ENCODE measurements at regions not wholly inside any gene's neighbourhood (a gene's known extent, or its start where the extent isn't known, plus 50 kb on each side); places are given as distances from the start of the nearest gene placed in this dataset.

- TF ChIP-seq CTCF (conservative IDR thresholded peaks at IDR 0.05; ENCODE audit: low read depth, low read length) (no peak), MAFK (IDR thresholded peaks at IDR 0.05; ENCODE audit: low read depth, low read length) (no peak), POLR2A (IDR thresholded peaks at IDR 0.05; ENCODE audit: low read depth, low read length) (no peak)
These were observed 147.9 kb downstream of the IMPG2 start for GRCh38 chr3:101172516-101172915.

All from IMR-90 (cell line).